ENCODE measurements at regions not wholly inside any gene's neighbourhood (a gene's known extent, or its start where the extent isn't known, plus 50 kb on each side); places are given as distances from the start of the nearest gene placed in this dataset.

DNA sequence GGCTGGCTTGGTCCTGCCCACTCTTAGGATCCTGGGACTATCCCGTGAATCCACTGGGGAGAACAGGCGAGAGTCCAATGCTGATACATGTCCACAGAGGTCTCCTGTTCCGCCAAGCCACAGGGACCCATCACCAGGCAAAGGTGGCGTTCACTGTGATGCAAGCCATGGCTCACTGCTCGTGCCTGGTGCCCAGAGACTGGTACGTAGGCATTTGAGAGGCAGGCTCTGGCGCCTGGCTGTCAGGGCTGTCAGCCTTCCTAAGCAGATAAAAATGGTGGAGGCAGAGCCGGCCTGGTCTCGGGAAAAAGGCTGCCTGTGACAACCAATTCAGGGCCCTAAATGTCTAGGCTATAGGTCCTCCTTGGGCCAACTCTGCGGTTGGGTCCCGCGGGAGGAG lies 2329.0 kb downstream of the TP53TG3F start:
- TF ChIP-seq POLR2A (IDR thresholded peaks at IDR 0.05) = no peak
- TF ChIP-seq, protein P1, sequence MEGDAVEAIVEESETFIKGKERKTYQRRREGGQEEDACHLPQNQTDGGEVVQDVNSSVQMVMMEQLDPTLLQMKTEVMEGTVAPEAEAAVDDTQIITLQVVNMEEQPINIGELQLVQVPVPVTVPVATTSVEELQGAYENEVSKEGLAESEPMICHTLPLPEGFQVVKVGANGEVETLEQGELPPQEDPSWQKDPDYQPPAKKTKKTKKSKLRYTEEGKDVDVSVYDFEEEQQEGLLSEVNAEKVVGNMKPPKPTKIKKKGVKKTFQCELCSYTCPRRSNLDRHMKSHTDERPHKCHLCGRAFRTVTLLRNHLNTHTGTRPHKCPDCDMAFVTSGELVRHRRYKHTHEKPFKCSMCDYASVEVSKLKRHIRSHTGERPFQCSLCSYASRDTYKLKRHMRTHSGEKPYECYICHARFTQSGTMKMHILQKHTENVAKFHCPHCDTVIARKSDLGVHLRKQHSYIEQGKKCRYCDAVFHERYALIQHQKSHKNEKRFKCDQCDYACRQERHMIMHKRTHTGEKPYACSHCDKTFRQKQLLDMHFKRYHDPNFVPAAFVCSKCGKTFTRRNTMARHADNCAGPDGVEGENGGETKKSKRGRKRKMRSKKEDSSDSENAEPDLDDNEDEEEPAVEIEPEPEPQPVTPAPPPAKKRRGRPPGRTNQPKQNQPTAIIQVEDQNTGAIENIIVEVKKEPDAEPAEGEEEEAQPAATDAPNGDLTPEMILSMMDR (IDR thresholded peaks at IDR 0.05) = no peak

Measured in adrenal gland (tissue), 5 donors.